ENCODE measurements at regions not wholly inside any gene's neighbourhood (a gene's known extent, or its start where the extent isn't known, plus 50 kb on each side); places are given as distances from the start of the nearest gene placed in this dataset.

GRCh38 chr16:86894925-86895324 lies 316.6 kb downstream of the FOXL1 start:
- H3K27me3 ChIP-seq = no peaks in the 10 kb centered on the region
- intact Hi-C loops (cut with DNase I) = no loop called here
- H3K36me3 ChIP-seq = no peaks in the 10 kb centered on the region
- no peak overlapping the region for H3K4me3 ChIP-seq
- TF ChIP-seq CTCF (IDR thresholded peaks at IDR 0.05) (no peak), POLR2A (IDR thresholded peaks at IDR 0.05) (no peak), POLR2AphosphoS5 (IDR thresholded peaks at IDR 0.05; ENCODE audit: insufficient read depth in 1 of 2, low read depth in 1 of 2) (no peak)
- no peaks in the 10 kb centered on the region for H3K9me3 ChIP-seq
- H3K4me1 ChIP-seq = no peaks in the 10 kb centered on the region
- DNase-seq (ENCODE audit: extremely low spot score in 2 of 2) = no peak
- no peak overlapping the region for H3K27ac ChIP-seq

- TF ChIP-seq POLR2A (IDR thresholded peaks at IDR 0.05) = no peak
- TF ChIP-seq CTCF (IDR thresholded peaks at IDR 0.05) = no peak
- TF ChIP-seq POLR2AphosphoS5 (IDR thresholded peaks at IDR 0.05; ENCODE audit: insufficient read depth in 1 of 2, low read depth in 1 of 2) = no peak
Observed at GRCh38 chr16:86895606-86896005, 317.3 kb downstream of the FOXL1 start.

GRCh38 chr16:86896976-86897375 lies 318.6 kb downstream of the FOXL1 start:
- H3K27ac ChIP-seq = no peak overlapping the region
- H3K4me1 ChIP-seq = no peaks in the 10 kb centered on the region
- no peak for DNase-seq (ENCODE audit: extremely low spot score in 2 of 2)
- H3K4me3 ChIP-seq = no peak overlapping the region
- TF ChIP-seq POLR2AphosphoS5 (IDR thresholded peaks at IDR 0.05; ENCODE audit: insufficient read depth in 1 of 2, low read depth in 1 of 2) (no peak), POLR2A (IDR thresholded peaks at IDR 0.05) (no peak), CTCF (IDR thresholded peaks at IDR 0.05) (no peak)
- intact Hi-C loops (cut with DNase I) = no loop called here
- H3K36me3 ChIP-seq = no peaks in the 10 kb centered on the region
- H3K27me3 ChIP-seq = no peaks in the 10 kb centered on the region
- H3K9me3 ChIP-seq = no peaks in the 10 kb centered on the region

More at GRCh38 chr16:86895606-86896005, 317.3 kb downstream of the FOXL1 start:
- Histone ChIP-seq H3K9me3 (no peaks in the 10 kb centered on the region), H3K27ac (no peak overlapping the region), H3K27me3 (no peaks in the 10 kb centered on the region), H3K4me1 (no peaks in the 10 kb centered on the region), H3K4me3 (no peak overlapping the region), H3K36me3 (no peaks in the 10 kb centered on the region)
- intact Hi-C loops (cut with DNase I) = no loop called here
- DNase-seq (ENCODE audit: extremely low spot score in 2 of 2) = no peak

- Histone ChIP-seq H3K27ac (no peak overlapping the region), H3K4me3 (no peak overlapping the region)
Observed at GRCh38 chr16:86897486-86897885, 319.1 kb downstream of the FOXL1 start.

GRCh38 chr16:86898386-86898785 lies 320.0 kb downstream of the FOXL1 start:
- Histone ChIP-seq H3K27me3 (no peaks in the 10 kb centered on the region), H3K27ac (no peak overlapping the region), H3K4me3 (no peak overlapping the region), H3K36me3 (no peaks in the 10 kb centered on the region), H3K4me1 (no peaks in the 10 kb centered on the region), H3K9me3 (no peaks in the 10 kb centered on the region)
- intact Hi-C loops (cut with DNase I) = no loop called here
- no peak for DNase-seq (ENCODE audit: extremely low spot score in 2 of 2)
- no peak for TF ChIP-seq CTCF (IDR thresholded peaks at IDR 0.05)
- TF ChIP-seq POLR2AphosphoS5 (IDR thresholded peaks at IDR 0.05; ENCODE audit: insufficient read depth in 1 of 2, low read depth in 1 of 2) = no peak
- TF ChIP-seq POLR2A (IDR thresholded peaks at IDR 0.05) = no peak

More at GRCh38 chr16:86897486-86897885, 319.1 kb downstream of the FOXL1 start:
- TF ChIP-seq CTCF (IDR thresholded peaks at IDR 0.05) (no peak), POLR2A (IDR thresholded peaks at IDR 0.05) (no peak), POLR2AphosphoS5 (IDR thresholded peaks at IDR 0.05; ENCODE audit: insufficient read depth in 1 of 2, low read depth in 1 of 2) (no peak)
- H3K27me3 ChIP-seq = no peaks in the 10 kb centered on the region
- no peak for DNase-seq (ENCODE audit: extremely low spot score in 2 of 2)
- intact Hi-C loops (cut with DNase I) = no loop called here
- H3K9me3 ChIP-seq = no peaks in the 10 kb centered on the region
- H3K4me1 ChIP-seq = no peaks in the 10 kb centered on the region
- H3K36me3 ChIP-seq = no peaks in the 10 kb centered on the region

All from vagina (tissue), 2 donors.